CD8-positive, alpha-beta memory T cell (primary cell): ENCODE measurements at regions not wholly inside any gene's neighbourhood (a gene's known extent, or its start where the extent isn't known, plus 50 kb on each side); places are given as distances from the start of the nearest gene placed in this dataset.

ENCODE experiments used
- CTCF ChIA-PET: fragments of 350-600 bp; sonication (Branson Sonifier 250); formaldehyde crosslinking; loops from one replicate; lab custom pipeline; 2021; ENCODE audit warnings: antibody characterized with exemption; lab: Charles Lee
- POLR2A ChIA-PET: fragments of 350-600 bp; sonication (Branson Sonifier 250); formaldehyde crosslinking; loops from one replicate; lab custom pipeline; 2021; ENCODE audit warnings: antibody characterized with exemption; lab: Charles Lee
- DNase-seq, 5 donors: peaks; one replicate each; pipeline versions ENCODE4 v3.0.0 to v3.0.0-alpha.2; 2020 to 2022; ENCODE audit warnings: mixed read lengths in 1 of 5
- H3K27ac ChIP-seq: one replicate; pipeline ENCODE4 v1.7.0; 2013; ENCODE audit warnings: low read depth, mild to moderate bottlenecking, low read length, moderate library complexity
- H3K27me3 ChIP-seq: 2 replicates; pipeline ENCODE4 v1.7.0; 2013; ENCODE audit warnings: low read length, mild to moderate bottlenecking; ENCODE audit not compliant: insufficient read depth, poor library complexity, severe bottlenecking
- H3K36me3 ChIP-seq: 2 replicates; pipeline ENCODE4 v1.7.0; 2013; ENCODE audit warnings: mild to moderate bottlenecking, low read length, moderate library complexity; ENCODE audit not compliant: insufficient read depth
- H3K4me1 ChIP-seq: 2 replicates; pipeline ENCODE4 v1.7.0; 2013; ENCODE audit warnings: mild to moderate bottlenecking, low read length, moderate library complexity; ENCODE audit not compliant: insufficient read depth
- H3K4me3 ChIP-seq: 2 replicates; pipeline ENCODE4 v1.7.0; 2013; ENCODE audit warnings: mild to moderate bottlenecking, low read length
- H3K9me3 ChIP-seq: 2 replicates; pipeline ENCODE4 v1.7.0; 2013; ENCODE audit warnings: mild to moderate bottlenecking, low read length
- H3K27ac Mint-ChIP-seq, 8 donors: one replicate each; pipeline ENCODE4 v1.8.0; 2020 to 2021; ENCODE audit warnings: mixed read lengths in 8 of 8, mild to moderate bottlenecking in 6 of 8, inconsistent platforms in 3 of 8, moderate library complexity in 3 of 8
- H3K27me3 Mint-ChIP-seq, 2 donors: one replicate each; pipeline ENCODE4 v1.8.0; 2020 to 2021; ENCODE audit warnings: mixed read lengths in 2 of 2, mild to moderate bottlenecking in 1 of 2, moderate library complexity in 1 of 2
- H3K36me3 Mint-ChIP-seq, 3 donors: one replicate each; pipeline ENCODE4 v1.8.0; 2020 to 2021; ENCODE audit warnings: mixed read lengths in 3 of 3, inconsistent platforms in 1 of 3, mild to moderate bottlenecking in 1 of 3
- H3K4me1 Mint-ChIP-seq, 3 donors: one replicate each; pipeline ENCODE4 v1.8.0; 2020 to 2021; ENCODE audit warnings: mixed read lengths in 3 of 3, inconsistent platforms in 1 of 3, mild to moderate bottlenecking in 1 of 3
- H3K4me3 Mint-ChIP-seq, 7 donors: one replicate each; pipeline ENCODE4 v1.8.0; 2020 to 2021; ENCODE audit warnings: mixed read lengths in 7 of 7, mild to moderate bottlenecking in 6 of 7, moderate library complexity in 4 of 7, inconsistent platforms in 2 of 7
- H3K9me3 Mint-ChIP-seq, 5 donors: one replicate each; pipeline ENCODE4 v1.8.0; 2020 to 2022; ENCODE audit warnings: mixed read lengths in 5 of 5, mild to moderate bottlenecking in 3 of 5, moderate library complexity in 2 of 5, inconsistent platforms in 1 of 5

GRCh38 chr6:97653517-97653916 lies 370.5 kb upstream of the MMS22L start:
- ChIA-PET CTCF (no interaction called here), POLR2A (no interaction called here)
- no peaks in the 10 kb centered on the region for H3K36me3 ChIP-seq
- H3K9me3 Mint-ChIP-seq = peaks cover 0 to 10% (median 3%) of the 10 kb centered on the region in 5 donors
- no peaks in the 10 kb centered on the region for H3K4me1 ChIP-seq
- H3K4me3 Mint-ChIP-seq = no peak overlapping the region
- no peak for DNase-seq
- H3K36me3 Mint-ChIP-seq = no peaks in the 10 kb centered on the region
- H3K4me3 ChIP-seq = no peak overlapping the region
- H3K27me3 Mint-ChIP-seq = no peaks in the 10 kb centered on the region
- no peak overlapping the region for H3K27ac Mint-ChIP-seq
- no peaks in the 10 kb centered on the region for H3K9me3 ChIP-seq
- H3K4me1 Mint-ChIP-seq = no peaks in the 10 kb centered on the region
- no peak overlapping the region for H3K27ac ChIP-seq
- no peaks in the 10 kb centered on the region for H3K27me3 ChIP-seq

- POLR2A ChIA-PET = no interaction called here
- H3K27me3 Mint-ChIP-seq = no peaks in the 10 kb centered on the region
- no peak for DNase-seq
- Histone ChIP-seq H3K4me3 (no peak overlapping the region), H3K27ac (no peak overlapping the region), H3K9me3 (no peaks in the 10 kb centered on the region), H3K4me1 (no peaks in the 10 kb centered on the region), H3K27me3 (no peaks in the 10 kb centered on the region), H3K36me3 (no peaks in the 10 kb centered on the region)
- no peaks in the 10 kb centered on the region for H3K36me3 Mint-ChIP-seq
- no peak overlapping the region for H3K27ac Mint-ChIP-seq
- H3K4me3 Mint-ChIP-seq = no peak overlapping the region
- CTCF ChIA-PET = no interaction called here
- H3K4me1 Mint-ChIP-seq = no peaks in the 10 kb centered on the region
- H3K9me3 Mint-ChIP-seq = peaks cover 0 to 9% (median 3%) of the 10 kb centered on the region in 5 donors
Measured at GRCh38 chr6:97654674-97655073, 371.7 kb upstream of the MMS22L start.

GRCh38 chr6:97656236-97656635 lies 373.2 kb upstream of the MMS22L start:
- H3K27ac Mint-ChIP-seq = no peak overlapping the region
- no peak for DNase-seq
- Histone ChIP-seq H3K9me3 (no peaks in the 10 kb centered on the region), H3K27me3 (no peaks in the 10 kb centered on the region), H3K27ac (no peak overlapping the region), H3K36me3 (no peaks in the 10 kb centered on the region), H3K4me1 (no peaks in the 10 kb centered on the region), H3K4me3 (no peak overlapping the region)
- no peaks in the 10 kb centered on the region for H3K27me3 Mint-ChIP-seq
- H3K4me3 Mint-ChIP-seq = no peak overlapping the region
- H3K9me3 Mint-ChIP-seq = peaks cover 0 to 9% (median 4%) of the 10 kb centered on the region in 5 donors
- ChIA-PET CTCF (no interaction called here), POLR2A (no interaction called here)
- H3K36me3 Mint-ChIP-seq = no peaks in the 10 kb centered on the region
- H3K4me1 Mint-ChIP-seq = no peaks in the 10 kb centered on the region

- Histone ChIP-seq H3K9me3 (no peaks in the 10 kb centered on the region), H3K36me3 (no peaks in the 10 kb centered on the region), H3K27me3 (no peaks in the 10 kb centered on the region), H3K27ac (no peak overlapping the region), H3K4me1 (no peaks in the 10 kb centered on the region), H3K4me3 (no peak overlapping the region)
- Mint-ChIP-seq H3K36me3 (no peaks in the 10 kb centered on the region), H3K9me3 (peaks cover 0 to 9% (median 4%) of the 10 kb centered on the region in 5 donors), H3K4me3 (no peak overlapping the region), H3K27me3 (no peaks in the 10 kb centered on the region), H3K27ac (no peak overlapping the region), H3K4me1 (no peaks in the 10 kb centered on the region)
- ChIA-PET CTCF (no interaction called here), POLR2A (no interaction called here)
- DNase-seq = no peak
Measured at GRCh38 chr6:97656706-97657350, 373.8 kb upstream of the MMS22L start.

- ChIA-PET CTCF (no interaction called here), POLR2A (no interaction called here)
- H3K27me3 Mint-ChIP-seq = no peaks in the 10 kb centered on the region
Measured at GRCh38 chr6:97658090-97658489, 375.1 kb upstream of the MMS22L start.

GRCh38 chr6:97663252-97663651 lies 380.2 kb upstream of the MMS22L start:
- H3K9me3 Mint-ChIP-seq = peaks cover 0 to 4% (median 0%) of the 10 kb centered on the region in 5 donors
- ChIA-PET POLR2A (no interaction called here), CTCF (no interaction called here)
- H3K27ac Mint-ChIP-seq = no peak overlapping the region
- Histone ChIP-seq H3K9me3 (no peaks in the 10 kb centered on the region), H3K4me3 (no peak overlapping the region), H3K27me3 (no peaks in the 10 kb centered on the region), H3K27ac (no peak overlapping the region), H3K36me3 (no peaks in the 10 kb centered on the region), H3K4me1 (no peaks in the 10 kb centered on the region)
- no peak for DNase-seq
- no peaks in the 10 kb centered on the region for H3K36me3 Mint-ChIP-seq
- H3K27me3 Mint-ChIP-seq = no peaks in the 10 kb centered on the region
- H3K4me1 Mint-ChIP-seq = no peaks in the 10 kb centered on the region
- no peak overlapping the region for H3K4me3 Mint-ChIP-seq

More at GRCh38 chr6:97658090-97658489, 375.1 kb upstream of the MMS22L start:
- Mint-ChIP-seq H3K4me1 (no peaks in the 10 kb centered on the region), H3K36me3 (no peaks in the 10 kb centered on the region), H3K27ac (no peak overlapping the region), H3K4me3 (no peak overlapping the region), H3K9me3 (peaks cover 0 to 9% (median 4%) of the 10 kb centered on the region in 5 donors)
- Histone ChIP-seq H3K27ac (no peak overlapping the region), H3K27me3 (no peaks in the 10 kb centered on the region), H3K4me1 (no peaks in the 10 kb centered on the region), H3K9me3 (no peaks in the 10 kb centered on the region), H3K36me3 (no peaks in the 10 kb centered on the region), H3K4me3 (no peak overlapping the region)
- no peak for DNase-seq

GRCh38 chr6:97665446-97665845 lies 382.4 kb upstream of the MMS22L start:
- ChIA-PET POLR2A (no interaction called here), CTCF (no interaction called here)
- Histone ChIP-seq H3K36me3 (no peaks in the 10 kb centered on the region), H3K4me1 (no peaks in the 10 kb centered on the region), H3K27ac (no peak overlapping the region), H3K9me3 (no peaks in the 10 kb centered on the region), H3K27me3 (no peaks in the 10 kb centered on the region), H3K4me3 (no peak overlapping the region)
- Mint-ChIP-seq H3K27me3 (no peaks in the 10 kb centered on the region), H3K4me3 (no peak overlapping the region), H3K27ac (no peak overlapping the region), H3K4me1 (no peaks in the 10 kb centered on the region), H3K9me3 (peaks cover 0 to 4% (median 0%) of the 10 kb centered on the region in 5 donors), H3K36me3 (no peaks in the 10 kb centered on the region)
- no peak for DNase-seq

GRCh38 chr6:97666889-97667288 lies 383.9 kb upstream of the MMS22L start:
- ChIA-PET CTCF (no interaction called here), POLR2A (no interaction called here)
- no peaks in the 10 kb centered on the region for H3K4me1 Mint-ChIP-seq
- Histone ChIP-seq H3K36me3 (no peaks in the 10 kb centered on the region), H3K4me1 (no peaks in the 10 kb centered on the region), H3K27me3 (no peaks in the 10 kb centered on the region), H3K9me3 (no peaks in the 10 kb centered on the region), H3K27ac (no peak overlapping the region), H3K4me3 (no peak overlapping the region)
- H3K36me3 Mint-ChIP-seq = no peaks in the 10 kb centered on the region
- peaks cover 0 to 2% (median 0%) of the 10 kb centered on the region in 5 donors for H3K9me3 Mint-ChIP-seq
- H3K4me3 Mint-ChIP-seq = no peak overlapping the region
- no peak overlapping the region for H3K27ac Mint-ChIP-seq
- DNase-seq = no peak
- no peaks in the 10 kb centered on the region for H3K27me3 Mint-ChIP-seq
